HT1080 (cell line): ENCODE measurements at regions not wholly inside any gene's neighbourhood (a gene's known extent, or its start where the extent isn't known, plus 50 kb on each side); places are given as distances from the start of the nearest gene placed in this dataset.
A peak's percentile ranks its signal among the peaks of the same experiment; 100 is the strongest.

Experiments
- DNase-seq: peaks from one replicate; pipeline ENCODE4 v3.0.0-alpha.2; 2015; ENCODE audit warnings: low read depth

- DNase-seq = no peak
Observed at GRCh38 chr14:96143906-96144305, 60.7 kb upstream of the BDKRB2 start.

DNA sequence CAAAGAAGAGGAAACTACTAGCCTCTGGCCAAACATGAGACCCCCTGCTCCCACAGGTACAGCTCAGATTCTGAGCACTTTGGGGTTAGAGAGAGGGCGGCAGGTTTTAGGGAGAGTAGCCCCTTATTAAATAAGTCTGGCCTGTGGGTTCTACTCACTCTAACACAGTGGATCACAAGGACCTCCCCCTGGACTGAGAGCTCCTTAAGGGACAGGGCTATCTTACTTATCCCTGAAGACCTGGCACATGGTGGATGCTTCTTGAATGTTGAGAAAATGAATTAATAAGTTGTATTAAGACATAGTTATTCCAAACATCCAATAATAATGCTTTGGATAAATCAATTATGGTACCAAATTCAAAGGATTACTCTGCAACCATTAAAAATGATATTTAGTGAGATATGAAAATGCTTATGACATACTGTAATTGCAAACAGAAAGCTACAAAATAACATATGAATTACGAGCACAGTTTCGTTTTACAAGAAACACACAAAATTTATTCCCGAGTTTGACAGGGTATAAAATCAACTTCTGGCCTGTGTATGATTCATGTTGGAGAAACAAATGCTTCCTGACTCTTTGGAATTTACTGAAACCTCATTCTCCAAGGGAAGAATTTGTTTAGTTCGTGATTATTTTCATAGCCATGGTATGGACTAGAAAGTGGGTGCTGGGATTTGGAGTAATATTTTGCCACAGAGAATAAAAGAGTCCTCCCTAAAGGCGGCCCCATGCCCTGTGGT, 59.3 kb upstream of the BDKRB2 start:
- peak; percentile 41 for DNase-seq

- peak; percentile 40 for DNase-seq
Observed at GRCh38 chr14:96146131-96146771, 58.4 kb upstream of the BDKRB2 start.

DNA sequence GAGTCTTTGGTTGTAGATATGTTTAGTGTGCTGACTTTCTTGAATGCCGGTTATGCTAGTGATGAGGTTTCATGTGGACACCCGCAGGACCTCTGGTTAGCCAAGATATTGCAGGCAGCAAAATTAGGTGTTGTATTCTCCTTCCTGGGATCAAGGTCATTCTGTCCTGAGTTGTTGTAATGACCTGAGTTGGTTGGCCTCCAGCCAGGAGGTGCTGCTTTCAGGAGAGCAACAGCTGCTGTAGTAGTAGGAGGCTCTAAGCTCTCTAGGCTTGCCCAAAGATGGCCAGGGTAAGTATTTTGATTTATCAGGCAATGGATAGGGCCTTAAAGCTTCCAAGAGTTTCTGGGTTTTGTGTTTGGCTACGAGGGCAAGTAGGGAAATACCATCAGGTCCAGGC, 56.0 kb upstream of the BDKRB2 start:
- no peak for DNase-seq

- DNase-seq = no peak
Observed at GRCh38 chr14:96149131-96149530, 55.5 kb upstream of the BDKRB2 start.

DNA sequence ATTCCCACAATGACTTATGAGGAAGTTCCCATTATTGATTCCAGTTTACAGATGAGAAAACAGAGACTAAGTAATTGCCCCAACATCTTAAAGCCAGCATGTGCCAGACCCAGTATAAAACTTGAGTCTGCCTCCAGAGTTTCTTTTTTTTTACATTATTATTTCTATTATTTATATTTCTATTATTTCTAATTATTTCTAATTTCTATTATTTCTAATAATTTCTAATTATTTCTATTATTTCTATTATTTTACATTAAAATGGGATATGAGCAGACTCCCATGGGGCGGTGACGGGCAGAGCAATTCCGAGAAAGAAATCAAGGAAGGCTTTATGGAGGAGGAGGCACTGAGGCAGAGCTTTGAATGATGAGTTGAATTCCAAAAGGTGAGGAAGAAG, 54.4 kb upstream of the BDKRB2 start:
- no peak for DNase-seq

DNA sequence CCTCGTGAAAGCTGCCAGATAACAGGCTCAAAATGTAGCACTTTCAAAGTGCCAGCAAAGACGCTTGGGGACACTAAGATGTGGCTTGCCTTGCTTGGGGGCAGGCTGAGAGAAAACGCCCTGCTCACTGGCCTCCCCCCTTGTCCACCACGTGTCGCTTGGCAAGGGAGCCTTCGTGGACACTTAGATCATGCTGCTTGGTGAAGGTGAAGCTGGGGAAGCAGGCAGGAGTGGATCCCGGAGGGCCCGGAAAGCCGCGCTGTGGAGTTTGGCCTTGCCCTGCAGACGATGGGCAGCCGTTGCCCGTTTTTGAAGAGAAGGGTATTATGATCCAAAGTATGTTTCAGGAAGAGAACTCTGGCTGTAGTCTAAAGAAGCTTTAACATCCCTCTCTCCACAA, 53.4 kb upstream of the BDKRB2 start:
- DNase-seq = no peak

- no peak for DNase-seq
Observed at GRCh38 chr14:96153003-96153402, 51.6 kb upstream of the BDKRB2 start.
